ENCODE measurements at regions not wholly inside any gene's neighbourhood (a gene's known extent, or its start where the extent isn't known, plus 50 kb on each side); places are given as distances from the start of the nearest gene placed in this dataset.
"Not testable (repeated sequence)": the region's sequence is repeated elsewhere in the genome, so short reads cannot be mapped to it uniquely, and the experiment has no call there.

DNA sequence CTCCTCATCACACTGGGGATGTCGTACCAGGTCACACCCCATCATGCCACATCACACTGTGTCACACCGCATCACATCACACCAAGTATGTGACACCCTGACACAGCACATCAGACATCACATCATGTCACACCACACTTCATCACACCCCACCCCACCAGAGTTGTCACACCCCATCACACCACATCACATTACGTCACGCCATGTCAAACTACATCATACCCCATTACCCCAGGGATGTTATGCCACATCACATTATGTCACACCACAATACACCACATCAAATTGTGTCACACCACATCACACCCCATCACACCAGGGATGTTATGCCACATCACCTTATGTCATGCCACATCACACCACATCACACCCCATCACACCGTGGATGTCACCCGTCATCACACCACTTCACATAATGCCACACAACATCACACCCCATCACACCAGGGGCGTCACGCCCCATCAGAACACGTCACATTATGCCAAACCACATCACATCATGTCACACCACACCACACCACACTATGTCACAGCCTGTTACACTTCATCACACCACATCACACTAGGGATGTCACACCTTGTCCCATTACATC is 133.6 kb downstream of the TMEM121 start:
- no peak for DNase-seq (ENCODE audit: low read depth in 2 of 2)

DNA sequence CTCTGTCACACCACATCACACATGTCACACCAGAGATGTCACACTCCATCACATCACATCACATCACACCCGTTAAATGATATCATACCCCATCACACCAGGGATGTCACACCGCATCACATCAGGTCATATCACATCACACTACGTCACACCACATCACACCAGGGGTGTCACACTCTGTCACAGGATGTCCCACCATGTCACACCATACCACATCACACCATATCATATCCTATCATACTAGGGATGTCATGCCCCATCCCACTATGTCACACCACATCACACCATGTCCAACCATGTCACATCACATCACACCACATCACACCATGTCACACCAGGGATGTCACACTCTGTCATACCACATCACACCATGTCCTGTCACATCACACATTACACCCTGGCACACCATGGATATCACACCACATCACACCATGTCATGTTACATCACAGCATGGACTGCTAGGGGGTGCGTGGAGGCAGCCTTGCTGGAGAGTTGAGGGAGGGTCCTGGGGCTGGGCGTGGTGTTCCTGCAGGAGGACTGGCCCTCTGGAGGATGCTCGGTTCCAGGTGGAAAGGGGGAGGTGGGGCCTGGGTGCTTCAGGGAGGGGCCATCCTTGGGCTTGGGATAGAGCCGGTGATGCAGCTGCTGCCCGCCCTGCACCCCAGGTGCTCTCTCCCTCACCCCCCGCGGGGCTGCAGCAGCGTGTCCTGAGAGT is 134.6 kb downstream of the TMEM121 start:
- no peak for DNase-seq (ENCODE audit: low read depth in 2 of 2)

DNA sequence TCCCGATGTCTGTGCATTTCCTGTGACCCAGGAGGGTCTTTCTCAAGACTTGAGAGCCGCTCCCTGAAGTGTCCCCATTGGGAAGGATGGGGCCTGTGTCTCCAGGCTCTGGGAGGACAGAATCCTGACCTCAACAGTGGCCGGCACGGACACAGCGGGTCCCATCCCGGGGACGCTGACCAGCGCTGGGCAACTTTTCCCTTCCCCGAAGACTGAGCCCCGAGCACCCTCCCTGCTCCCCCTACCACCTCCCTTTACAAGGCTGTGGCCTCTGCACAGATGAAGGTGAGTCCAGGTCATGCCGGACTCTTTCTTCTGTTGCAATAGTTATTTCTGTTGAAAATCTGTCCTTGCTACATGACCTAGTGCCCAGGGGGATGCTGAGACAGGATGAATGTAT is 135.7 kb downstream of the TMEM121 start:
- DNase-seq (ENCODE audit: low read depth in 2 of 2) = not testable (repeated sequence)

DNA sequence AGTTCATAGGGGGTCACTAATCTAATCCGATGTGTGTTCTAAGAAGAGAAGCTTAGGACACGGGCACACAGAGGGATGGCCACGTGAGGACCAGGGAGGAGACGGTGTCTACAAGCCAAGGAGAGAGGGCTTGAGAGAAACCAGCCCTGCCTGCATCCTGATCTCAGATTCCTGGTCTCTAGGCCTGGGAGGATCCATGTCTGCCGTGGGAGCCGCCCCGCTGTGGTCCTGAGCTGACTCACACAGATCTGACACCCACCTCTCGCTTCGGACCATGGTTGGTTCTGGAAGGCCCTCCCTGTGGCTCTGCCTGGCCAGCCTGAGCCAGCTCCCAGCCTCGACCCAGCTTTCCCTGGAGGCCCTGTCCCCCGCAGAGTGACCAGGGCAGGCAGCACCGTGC is 136.2 kb downstream of the TMEM121 start:
- DNase-seq (ENCODE audit: low read depth in 2 of 2) = not testable (repeated sequence)

DNA sequence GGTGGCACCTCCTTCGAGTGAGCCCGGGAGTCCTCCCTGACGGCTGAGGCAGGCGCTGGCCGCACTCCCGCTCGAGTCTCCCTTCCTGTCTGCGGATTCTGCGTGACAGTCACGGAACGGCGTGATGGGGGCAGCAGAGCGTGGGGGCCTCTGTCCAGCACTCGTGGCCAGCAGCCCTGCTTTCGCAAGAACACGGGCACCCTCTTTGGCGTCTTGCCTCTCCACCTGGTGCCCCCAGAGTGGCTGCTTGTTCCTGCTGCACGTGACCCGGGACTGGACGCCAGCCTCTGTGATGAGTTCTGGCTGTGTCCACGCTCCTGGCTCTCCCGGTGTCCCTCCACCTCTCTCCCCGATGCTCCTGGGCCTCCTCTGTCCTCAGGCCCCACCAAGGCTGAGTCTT is 136.9 kb downstream of the TMEM121 start:
- DNase-seq (ENCODE audit: low read depth in 2 of 2) = not testable (repeated sequence)

DNA sequence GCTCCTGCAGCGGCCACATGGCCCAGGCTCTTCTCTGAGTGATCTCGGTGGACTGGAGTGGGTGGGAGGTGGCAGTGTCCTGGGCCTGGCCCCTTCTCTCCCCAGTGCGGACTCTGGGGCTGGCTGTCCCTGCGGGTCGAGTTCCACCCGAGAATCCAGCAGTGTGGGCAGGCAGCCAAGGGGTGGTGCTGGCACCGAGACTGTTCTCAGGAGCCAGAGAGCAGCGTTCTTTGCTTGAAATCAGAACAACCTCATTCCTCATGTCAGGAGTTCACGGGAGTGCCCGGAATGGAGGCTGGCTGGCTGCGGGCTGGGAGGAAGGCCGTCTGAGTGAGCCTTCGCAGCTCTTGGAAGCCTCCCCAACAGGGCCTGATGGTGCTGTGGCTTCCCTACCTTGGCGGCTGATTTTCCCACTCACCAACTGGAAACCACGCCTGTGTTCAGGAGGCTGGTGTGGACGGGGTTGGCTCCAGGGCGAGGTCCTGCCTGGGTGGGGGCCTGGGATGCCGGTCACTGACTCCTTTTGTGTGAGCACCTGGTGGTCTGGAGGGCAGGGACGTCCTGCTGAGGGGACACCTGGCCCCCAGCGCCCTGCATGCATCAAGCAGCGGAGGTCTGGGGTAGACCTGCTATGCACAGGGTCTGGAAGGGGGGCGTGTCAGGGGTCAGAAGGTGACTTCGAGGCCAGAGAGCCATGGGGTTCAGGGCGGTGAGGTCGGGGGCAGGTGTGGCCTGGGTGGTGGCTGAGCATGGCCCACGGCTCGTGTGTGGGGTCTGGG is 137.6 kb downstream of the TMEM121 start:
- DNase-seq (ENCODE audit: low read depth in 2 of 2) = not testable (repeated sequence)

DNA sequence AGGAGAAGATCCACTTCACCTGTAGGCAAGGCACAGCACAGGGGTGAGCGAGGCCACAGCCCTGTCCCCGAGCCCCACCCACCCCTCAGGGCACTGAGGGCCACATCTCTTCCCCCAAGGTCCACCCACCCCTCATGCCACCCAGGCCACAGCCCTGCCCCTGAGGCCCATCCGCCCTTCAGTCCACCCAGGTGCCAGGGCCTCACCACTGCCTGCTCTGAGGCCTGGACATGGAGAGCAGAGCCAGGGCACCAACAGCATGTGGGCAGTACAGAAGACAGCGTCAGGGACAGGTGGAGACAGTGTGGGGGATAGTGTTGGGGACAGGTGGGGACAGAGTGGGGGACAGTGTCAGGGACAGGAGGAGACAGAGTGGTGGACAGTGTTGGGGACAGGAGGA is 138.3 kb downstream of the TMEM121 start:
- no peak for DNase-seq (ENCODE audit: low read depth in 2 of 2)

DNA sequence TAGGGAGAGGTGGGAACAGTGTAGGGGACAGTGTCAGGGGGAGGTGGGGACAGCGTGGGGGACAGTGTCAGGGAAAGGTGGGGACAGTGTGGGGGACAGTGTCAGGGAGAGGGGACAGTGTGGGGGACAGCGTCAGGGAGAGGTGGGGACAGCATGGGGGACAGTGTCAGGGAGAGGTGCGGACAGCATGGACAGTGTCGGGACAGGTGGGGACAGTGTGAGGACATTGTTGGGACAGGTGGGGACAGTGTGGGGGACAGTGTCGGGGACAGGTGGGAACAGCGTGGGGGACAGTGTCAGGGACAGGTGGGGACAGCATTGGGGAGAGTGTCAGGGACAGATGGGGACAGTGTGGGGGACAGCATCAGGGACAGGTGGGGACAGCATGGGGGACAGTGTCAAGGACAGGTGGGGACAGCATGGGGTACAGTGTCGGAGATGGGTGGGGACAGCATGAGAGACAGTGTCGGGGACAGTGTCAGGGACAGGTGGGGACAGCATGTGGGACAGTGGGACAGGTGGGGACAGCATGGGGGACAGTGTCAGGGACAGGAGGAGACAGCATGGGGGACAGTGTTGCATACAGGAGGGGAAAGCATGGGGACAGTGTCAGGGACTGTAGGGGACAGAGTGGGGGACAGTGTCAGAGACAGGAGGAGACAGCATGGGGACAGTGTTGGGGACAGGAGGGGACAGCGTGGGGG is 139.0 kb downstream of the TMEM121 start:
- no peak for DNase-seq (ENCODE audit: low read depth in 2 of 2)

DNA sequence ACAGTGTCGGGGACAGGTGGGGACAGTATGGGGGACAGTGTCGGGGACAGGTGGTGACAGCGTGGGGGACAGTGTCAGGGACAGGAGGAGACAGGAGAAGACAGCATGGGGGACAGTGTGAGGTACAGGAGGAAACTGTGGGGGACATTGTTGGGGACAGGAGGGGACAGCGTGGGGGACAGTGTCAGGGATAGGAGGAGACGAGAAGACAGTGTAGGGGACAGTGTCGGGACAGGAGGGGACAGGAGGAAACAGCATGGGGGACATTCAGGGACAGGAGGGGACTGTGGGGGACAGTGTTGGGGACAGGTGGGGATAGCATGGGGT is 139.5 kb downstream of the TMEM121 start:
- no peak for DNase-seq (ENCODE audit: low read depth in 2 of 2)

DNA sequence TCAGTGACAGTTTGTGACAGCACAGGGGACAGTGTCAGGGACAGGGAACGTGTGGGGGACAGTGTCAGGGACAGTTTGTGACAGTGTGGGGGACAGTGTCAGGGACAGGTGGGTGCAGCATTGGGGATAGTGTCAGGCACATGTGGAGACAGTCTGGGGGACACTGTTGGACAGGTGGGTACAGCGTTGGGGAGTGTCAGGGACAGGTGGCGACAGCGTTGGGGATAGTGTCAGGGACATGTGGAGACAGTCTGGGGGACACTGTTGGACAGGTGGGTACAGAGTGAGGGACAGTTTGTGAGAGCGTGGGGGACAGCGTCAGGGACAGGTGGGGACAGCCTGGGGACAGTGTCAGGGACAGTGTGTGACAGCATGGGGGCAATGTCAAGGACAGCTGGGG is 140.0 kb downstream of the TMEM121 start:
- no peak for DNase-seq (ENCODE audit: low read depth in 2 of 2)

DNA sequence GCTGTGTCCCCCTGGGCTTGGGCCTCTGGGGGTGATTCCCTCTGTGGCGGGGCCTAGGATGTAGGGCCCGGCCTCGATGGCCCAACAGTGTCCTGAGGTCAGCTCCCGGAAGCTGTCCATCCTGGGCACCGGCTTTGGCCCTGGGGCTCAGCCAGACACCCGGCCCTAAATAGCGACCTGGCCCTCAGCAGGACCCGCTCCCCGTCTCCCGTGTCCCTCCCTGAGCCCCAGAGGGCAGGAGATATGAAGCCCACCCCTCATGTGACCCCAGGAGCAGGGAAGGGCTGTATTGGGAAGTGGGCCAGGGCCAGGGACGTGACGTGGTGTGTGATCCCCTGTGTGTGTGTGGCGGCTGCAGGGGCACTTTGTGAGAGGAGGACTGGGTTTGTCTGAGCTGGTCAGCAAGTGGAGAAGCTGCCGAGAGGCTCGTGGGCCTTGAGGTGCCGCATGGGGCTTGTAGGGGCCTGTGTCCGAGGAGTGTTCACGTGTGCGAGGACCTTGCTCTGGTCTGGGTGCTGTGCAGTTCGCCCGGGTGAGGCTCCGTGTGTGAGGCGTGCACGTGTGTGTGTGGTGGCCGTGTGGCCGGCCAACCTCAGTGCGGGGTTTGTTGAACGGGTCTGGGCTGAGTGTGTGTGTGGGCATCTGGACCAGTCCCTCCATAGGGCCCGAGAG is 140.7 kb downstream of the TMEM121 start:
- not testable (repeated sequence) for DNase-seq (ENCODE audit: low read depth in 2 of 2)

DNA sequence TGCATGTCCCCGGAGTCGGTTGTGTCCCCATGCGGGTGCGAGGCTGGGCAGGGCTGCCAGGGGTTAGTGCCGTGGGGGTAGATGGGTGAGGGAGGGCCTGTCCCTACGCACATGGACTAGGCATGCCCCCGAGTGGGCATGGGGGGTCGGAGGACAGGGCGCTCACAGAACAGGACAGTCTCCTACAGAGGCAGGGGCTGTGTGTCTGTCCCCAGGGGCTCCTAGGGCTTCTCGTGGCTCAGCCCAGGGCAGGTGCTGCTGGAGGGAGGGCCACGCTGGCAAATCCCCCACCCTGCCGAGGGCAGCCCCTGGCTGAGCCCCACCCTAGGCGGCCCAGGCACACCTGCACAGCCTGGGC is 141.3 kb downstream of the TMEM121 start:
- DNase-seq (ENCODE audit: low read depth in 2 of 2) = not testable (repeated sequence)

DNA sequence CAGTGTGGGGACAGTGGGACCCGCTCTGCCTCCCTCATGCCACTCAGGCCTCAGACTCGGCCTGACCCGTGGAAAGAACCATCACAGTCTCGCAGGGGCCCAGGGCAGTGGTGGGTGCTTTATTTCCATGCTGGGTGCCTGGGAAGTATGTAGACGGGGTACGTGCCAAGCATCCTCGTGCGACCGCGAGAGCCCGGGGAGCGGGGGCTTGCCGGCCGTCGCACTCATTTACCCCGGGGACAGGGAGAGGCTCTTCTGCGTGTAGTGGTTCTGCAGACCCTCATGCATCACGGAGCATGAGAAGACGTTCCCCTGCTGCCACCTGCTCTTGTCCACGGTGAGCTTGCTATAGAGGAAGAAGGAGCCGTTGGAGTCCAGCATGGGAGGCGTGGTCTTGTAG is 141.6 kb downstream of the TMEM121 start:
- DNase-seq (ENCODE audit: low read depth in 2 of 2) = not testable (repeated sequence)

DNA sequence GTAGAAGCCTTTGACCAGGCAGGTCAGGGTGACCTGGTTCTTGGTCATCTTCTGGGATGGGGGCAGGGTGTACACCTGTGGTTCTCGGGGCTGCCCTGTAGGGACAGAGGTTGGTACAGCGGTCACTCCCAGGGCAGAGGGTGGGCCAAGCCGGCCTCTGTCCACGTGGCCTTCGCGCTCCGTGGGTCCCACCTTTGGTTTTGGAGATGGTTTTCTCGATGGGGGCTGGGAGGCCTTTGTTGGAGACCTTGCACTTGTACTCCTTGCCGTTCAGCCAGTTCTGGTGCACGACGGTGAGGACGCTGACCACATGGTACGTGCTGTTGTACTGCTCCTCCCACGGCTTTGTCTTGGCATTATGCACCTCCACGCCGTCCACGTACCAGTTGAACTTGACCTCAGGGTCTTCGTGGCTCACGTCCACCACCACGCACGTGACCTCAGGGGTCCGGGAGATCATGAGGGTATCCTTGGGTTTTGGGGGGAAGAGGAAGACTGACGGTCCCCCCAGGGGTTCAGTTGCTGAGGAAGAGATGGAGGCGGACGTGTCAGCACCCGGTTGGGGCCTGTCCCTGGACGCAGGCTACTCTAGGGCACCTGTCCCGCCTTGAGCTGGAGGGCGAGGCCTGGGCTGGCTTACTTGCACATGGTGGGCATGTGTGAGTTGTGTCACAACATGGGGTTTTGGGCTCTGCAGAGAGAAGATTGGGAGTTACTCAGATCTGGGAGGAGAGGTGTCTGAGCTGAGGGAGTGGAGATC is 142.3 kb downstream of the TMEM121 start:
- not testable (repeated sequence) for DNase-seq (ENCODE audit: low read depth in 2 of 2)

DNA sequence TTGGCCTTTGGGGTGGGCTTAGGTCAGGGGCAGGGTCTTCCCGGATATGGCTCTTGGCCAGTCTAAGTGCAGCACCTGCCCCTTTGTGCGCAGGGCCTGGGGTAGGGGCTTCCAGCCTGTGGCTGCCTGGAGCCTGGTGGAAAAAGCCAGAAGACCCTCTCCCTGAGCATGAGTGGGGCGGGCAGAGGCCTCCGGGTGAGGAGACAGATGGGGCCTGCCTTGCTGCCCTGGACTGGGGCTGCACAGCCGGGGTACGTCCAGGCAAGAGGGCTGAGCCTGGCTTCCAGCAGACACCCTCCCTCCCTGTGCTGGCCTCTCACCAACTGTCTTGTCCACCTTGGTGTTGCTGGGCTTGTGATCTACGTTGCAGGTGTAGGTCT is 142.8 kb downstream of the TMEM121 start:
- DNase-seq (ENCODE audit: low read depth in 2 of 2) = not testable (repeated sequence)

DNA sequence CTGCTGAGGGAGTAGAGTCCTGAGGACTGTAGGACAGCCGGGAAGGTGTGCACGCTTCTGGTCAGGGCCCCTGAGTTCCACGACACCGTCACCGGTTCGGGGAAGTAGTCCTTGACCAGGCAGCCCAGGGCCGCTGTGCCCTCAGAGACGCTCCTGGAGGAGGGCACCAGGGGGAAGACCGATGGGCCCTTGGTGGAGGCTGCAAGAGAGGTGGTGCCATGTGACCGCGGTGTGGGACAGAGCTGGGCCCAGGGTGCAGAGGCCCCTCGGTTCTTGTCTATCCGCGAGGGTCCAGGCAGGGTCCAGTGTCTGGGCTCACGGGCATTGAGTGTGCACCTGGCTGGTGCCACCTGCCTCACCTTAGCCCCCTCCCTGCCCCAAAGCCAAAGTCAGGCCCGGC is 143.3 kb downstream of the TMEM121 start:
- not testable (repeated sequence) for DNase-seq (ENCODE audit: low read depth in 2 of 2)

DNA sequence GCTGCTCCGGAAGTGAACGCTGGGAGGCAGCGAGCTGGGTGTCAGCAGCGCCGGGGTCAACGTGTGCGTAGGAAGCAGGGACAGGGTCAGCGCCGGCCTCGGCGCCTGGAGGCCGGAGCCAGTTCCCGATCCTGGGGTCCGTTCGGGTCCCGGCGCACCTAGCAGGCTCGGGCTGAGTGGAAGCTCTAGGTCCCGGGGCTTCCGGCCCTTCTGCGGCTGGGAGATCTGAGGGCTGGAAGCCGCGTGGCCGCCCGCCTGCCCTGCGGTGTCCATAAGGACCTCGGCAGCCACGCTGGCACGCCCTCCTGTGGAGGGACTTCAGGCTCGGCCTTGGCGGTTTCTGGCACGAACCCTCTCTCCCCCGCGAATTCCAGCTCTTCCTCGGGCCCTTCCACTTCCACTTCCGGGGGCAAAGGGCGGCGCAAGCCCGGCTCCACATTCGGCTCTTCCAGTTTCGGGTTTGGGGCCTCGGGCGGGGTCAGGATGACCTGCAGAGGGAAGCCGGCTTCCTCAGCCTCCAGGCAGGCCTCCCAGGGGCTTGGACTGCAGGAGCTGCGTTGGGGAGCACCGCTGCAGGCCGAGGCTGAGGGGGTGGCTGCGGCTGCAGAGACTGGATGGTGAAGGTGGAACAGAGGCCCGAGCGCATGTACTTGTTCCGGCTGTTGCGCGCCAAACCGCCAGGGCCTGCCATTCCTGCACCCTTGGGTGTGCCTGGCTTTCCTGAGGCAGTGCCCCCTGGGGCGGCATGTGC is 146.2 kb downstream of the TMEM121 start:
- DNase-seq (ENCODE audit: low read depth in 2 of 2) = not testable (repeated sequence)

DNA sequence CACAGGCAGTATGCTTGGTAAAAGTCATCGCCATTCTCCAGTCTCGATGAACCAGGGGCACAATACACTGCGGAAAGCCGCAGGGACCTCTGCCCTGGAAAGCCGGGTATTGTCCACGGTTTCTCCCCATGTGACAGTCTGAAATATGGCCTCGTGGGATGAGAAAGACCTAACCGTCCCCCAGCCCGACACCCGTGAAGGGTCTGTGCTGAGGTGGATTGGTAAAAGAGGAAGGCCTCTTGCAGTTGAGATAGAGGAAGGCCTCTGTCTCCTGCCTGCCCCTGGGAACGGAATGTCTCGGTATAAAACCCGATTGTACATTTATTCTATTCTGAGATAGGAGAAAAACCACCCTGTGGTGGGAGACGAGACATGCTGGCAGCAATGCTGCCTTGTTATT is 149.1 kb downstream of the TMEM121 start:
- DNase-seq (ENCODE audit: low read depth in 2 of 2) = not testable (repeated sequence)

DNA sequence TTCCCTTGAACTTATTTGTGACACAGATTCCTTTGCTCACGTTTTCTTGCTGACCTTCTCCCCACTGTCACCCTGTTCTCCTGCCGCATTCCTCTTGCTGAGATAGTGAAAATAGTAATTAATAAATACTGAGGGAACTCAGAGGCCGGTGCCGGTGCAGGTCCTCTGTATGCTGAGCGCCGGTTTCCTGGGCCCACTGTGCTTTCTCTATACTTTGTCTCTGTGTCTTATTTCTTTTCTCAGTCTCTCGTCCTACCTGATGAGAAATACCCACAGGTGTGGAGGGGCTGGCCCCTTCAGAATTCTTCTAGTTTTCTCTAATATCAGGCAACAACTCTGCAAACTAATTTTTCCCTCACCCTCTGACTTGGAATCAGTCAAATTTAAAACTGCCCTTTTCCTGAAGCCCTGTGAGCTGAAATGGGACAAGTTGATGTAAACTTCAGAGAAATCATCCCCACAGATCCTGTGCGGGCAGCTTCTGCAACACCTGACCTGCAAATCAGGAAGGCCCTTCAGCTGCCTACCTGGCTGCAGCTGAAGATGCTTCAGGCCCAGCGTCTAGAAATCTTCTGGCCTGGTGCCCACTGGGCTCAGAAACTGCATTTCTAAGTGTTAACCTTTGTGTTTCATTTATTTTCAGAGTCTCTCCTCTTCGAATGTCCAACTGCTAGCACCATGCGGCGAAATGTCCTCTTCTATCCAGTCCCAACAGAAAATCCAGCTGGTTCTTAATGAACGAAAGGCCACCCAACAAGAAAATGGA is 149.7 kb downstream of the TMEM121 start:
- DNase-seq (ENCODE audit: low read depth in 2 of 2) = not testable (repeated sequence)

DNA sequence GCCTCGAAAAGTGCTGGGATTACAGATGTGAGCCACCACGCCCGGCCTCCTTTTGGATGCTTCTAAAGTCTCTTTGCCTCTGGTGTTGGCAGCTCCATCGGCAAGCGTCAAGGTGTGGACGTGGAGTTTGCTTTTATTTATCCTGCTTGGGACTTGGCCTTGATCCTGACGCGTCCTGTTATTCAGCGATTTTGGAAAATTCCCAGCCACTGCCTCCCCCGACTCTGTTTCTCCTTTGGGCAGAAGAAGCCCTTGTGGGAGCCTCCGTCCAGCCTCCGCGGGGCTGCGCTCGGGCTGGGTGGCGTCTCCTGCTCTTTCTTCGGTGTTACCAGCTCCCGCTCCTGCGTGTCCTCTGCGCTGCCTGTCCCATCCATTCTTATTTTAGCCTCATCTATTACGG is 151.7 kb downstream of the TMEM121 start:
- DNase-seq (ENCODE audit: low read depth in 2 of 2) = not testable (repeated sequence)
